Smooth muscle cell (in vitro differentiated cells): ENCODE measurements at regions not wholly inside any gene's neighbourhood (a gene's known extent, or its start where the extent isn't known, plus 50 kb on each side); places are given as distances from the start of the nearest gene placed in this dataset.

Experiments
- DNase-seq: peaks from one replicate; lab custom pipeline; 2025; ENCODE audit not compliant: unreplicated experiment; lab: John Stamatoyannopoulos, UW
- H2AFZ ChIP-seq: fragments of 200-600 bp; sonication (generic); 2 replicates; pipeline ENCODE4 v1.6.0; 2016; ENCODE audit warnings: antibody characterized with exemption, low read depth, mild to moderate bottlenecking
- H3F3A ChIP-seq: fragments of 200-600 bp; sonication (generic); 2 replicates; pipeline ENCODE4 v1.6.0; 2017; ENCODE audit warnings: antibody characterized with exemption, low read depth
- H3K27ac ChIP-seq: fragments of 200-600 bp; sonication (generic); 2 replicates; pipeline ENCODE4 v1.5.1; 2016; ENCODE audit warnings: low read depth, mild to moderate bottlenecking
- H3K27me3 ChIP-seq: fragments of 200-600 bp; sonication (generic); 2 replicates; pipeline ENCODE4 v1.6.1; 2016; ENCODE audit warnings: low read depth, mild to moderate bottlenecking
- H3K36me3 ChIP-seq: fragments of 200-600 bp; sonication (generic); 2 replicates; pipeline ENCODE4 v1.5.1; 2016; ENCODE audit warnings: low read depth
- H3K4me1 ChIP-seq: fragments of 200-600 bp; sonication (generic); 2 replicates; pipeline ENCODE4 v1.5.1; 2016; ENCODE audit warnings: low read depth
- H3K4me2 ChIP-seq: fragments of 200-600 bp; sonication (generic); 2 replicates; pipeline ENCODE4 v1.6.0; 2016; ENCODE audit warnings: mild to moderate bottlenecking
- H3K4me3 ChIP-seq: fragments of 200-600 bp; sonication (generic); 2 replicates; pipeline ENCODE4 v1.5.1; 2016; ENCODE audit warnings: mild to moderate bottlenecking
- H3K79me2 ChIP-seq: fragments of 200-600 bp; sonication (generic); 2 replicates; pipeline ENCODE4 v1.6.0; 2016; ENCODE audit warnings: low read depth, mild to moderate bottlenecking
- H3K9ac ChIP-seq: fragments of 200-600 bp; sonication (generic); 2 replicates; pipeline ENCODE4 v1.6.0; 2016; ENCODE audit warnings: low read depth
- H3K9me3 ChIP-seq: fragments of 200-600 bp; sonication (generic); replicated peaks from 2 replicates; pipeline ENCODE4 v1.5.1; 2016; ENCODE audit warnings: low read depth
- H4K20me1 ChIP-seq: fragments of 200-600 bp; sonication (generic); 2 replicates; pipeline ENCODE4 v1.6.0; 2016; ENCODE audit warnings: low read depth
- CTCF ChIP-seq: fragments of 200-600 bp; sonication (generic); IDR thresholded peaks from 2 replicates; pipeline ENCODE4 v1.5.1; 2017; ENCODE audit warnings: borderline replicate concordance, mild to moderate bottlenecking, antibody characterized with exemption; ENCODE audit not compliant: insufficient read depth, poor library complexity, severe bottlenecking
- WGBS: methylation state at CpG from one replicate; pipeline ENCODE4 v1.1.7; 2016; ENCODE audit warnings: low lambda C conversion rate; 5-methylcytosine and 5-hydroxymethylcytosine counted together

- H3K79me2 ChIP-seq, result no peaks in the 10 kb centered on the region
- no peaks in the 10 kb centered on the region for H4K20me1 ChIP-seq
- no peaks in the 10 kb centered on the region for H3K9me3 ChIP-seq
- H3K27me3 ChIP-seq, result no peaks in the 10 kb centered on the region
- H2AFZ ChIP-seq, result peak overlapping the region; percentile 75
- H3K36me3 ChIP-seq, result no peaks in the 10 kb centered on the region
- H3F3A ChIP-seq, result no peaks in the 10 kb centered on the region
- no peak overlapping the region for H3K4me2 ChIP-seq
- H3K4me3 ChIP-seq, result no peak overlapping the region
- WGBS, result 79% methylated on average over 7 of the region's 7 CpGs
- DNase-seq, result no peak
- no peak overlapping the region for H3K27ac ChIP-seq
- no peak overlapping the region for H3K9ac ChIP-seq
- TF ChIP-seq CTCF, result no peak
- H3K4me1 ChIP-seq, result peaks cover 6% of the 10 kb centered on the region
Measured at GRCh38 chr2:60400462-60401246, 152.8 kb downstream of the BCL11A start.

GRCh38 chr2:60394463-60394862, 159.0 kb downstream of the BCL11A start:
- TF ChIP-seq CTCF, result no peak
- Histone ChIP-seq H2AFZ (no peak overlapping the region), H3K4me2 (no peak overlapping the region), H3K9me3 (no peaks in the 10 kb centered on the region), H3K4me3 (no peak overlapping the region), H3K36me3 (no peaks in the 10 kb centered on the region), H3K79me2 (no peaks in the 10 kb centered on the region), H3K4me1 (no peaks in the 10 kb centered on the region), H3K27me3 (no peaks in the 10 kb centered on the region), H3K27ac (no peak overlapping the region), H4K20me1 (no peaks in the 10 kb centered on the region), H3K9ac (no peak overlapping the region), H3F3A (no peaks in the 10 kb centered on the region)
- 73% methylated on average over 2 of the region's 2 CpGs for WGBS
- DNase-seq, result no peak

GRCh38 chr2:60391649-60392375, 161.6 kb downstream of the BCL11A start:
- Histone ChIP-seq H3K36me3 (no peaks in the 10 kb centered on the region), H3K27me3 (no peaks in the 10 kb centered on the region), H3K4me2 (no peak overlapping the region), H3K9ac (no peak overlapping the region), H3K27ac (no peak overlapping the region), H2AFZ (no peak overlapping the region), H3F3A (no peaks in the 10 kb centered on the region), H3K4me1 (no peaks in the 10 kb centered on the region), H3K79me2 (no peaks in the 10 kb centered on the region), H3K9me3 (no peaks in the 10 kb centered on the region), H4K20me1 (no peaks in the 10 kb centered on the region), H3K4me3 (no peak overlapping the region)
- WGBS, result 70% methylated on average over 7 of the region's 7 CpGs
- no peak for DNase-seq
- no peak for TF ChIP-seq CTCF
